GM04504 (cell line): ENCODE measurements at regions not wholly inside any gene's neighbourhood (a gene's known extent, or its start where the extent isn't known, plus 50 kb on each side); places are given as distances from the start of the nearest gene placed in this dataset.

ENCODE experiments used
- DNase-seq: peaks from one replicate; pipeline ENCODE4 v3.0.0-alpha.2; 2012; ENCODE audit warnings: low read depth

DNA sequence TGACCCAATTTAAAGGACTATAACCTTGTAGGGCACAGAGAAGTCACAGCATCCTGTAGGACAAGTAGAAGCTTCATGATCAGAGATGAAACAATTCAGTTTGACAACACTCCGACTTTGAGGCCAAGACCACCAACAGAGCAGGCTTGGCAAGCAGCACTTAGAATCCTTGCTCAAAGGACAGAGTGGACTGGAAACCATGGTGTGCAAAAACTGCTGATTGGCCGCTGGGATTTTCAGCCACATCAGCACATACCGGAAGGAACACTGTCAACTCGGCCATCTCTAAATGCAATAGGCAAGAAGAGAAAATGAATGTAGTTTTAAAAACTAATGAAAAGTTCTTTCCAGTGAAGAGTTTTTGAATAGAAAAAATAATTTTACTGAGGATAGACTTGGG lies 92.0 kb upstream of the PRMT6 start:
- no peak for DNase-seq

DNA sequence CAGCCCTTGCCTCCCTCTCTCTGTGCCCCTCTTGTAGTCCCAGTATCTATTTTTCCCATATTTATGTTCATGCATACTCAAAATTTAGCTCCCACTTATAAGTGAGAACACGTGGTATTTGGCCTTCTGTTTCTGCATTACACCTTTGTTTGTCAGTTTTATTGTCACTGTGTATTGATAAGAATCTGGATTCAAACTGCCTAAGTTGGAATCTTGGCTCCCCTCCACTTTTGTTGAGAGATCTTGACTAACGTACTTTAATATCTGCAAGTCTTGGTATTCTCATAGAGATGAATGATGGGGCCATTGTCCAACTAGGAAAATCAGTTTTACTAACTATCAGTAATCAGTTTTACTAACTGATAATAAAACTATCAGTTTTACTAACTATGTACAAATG lies 87.8 kb upstream of the PRMT6 start:
- no peak for DNase-seq

DNA sequence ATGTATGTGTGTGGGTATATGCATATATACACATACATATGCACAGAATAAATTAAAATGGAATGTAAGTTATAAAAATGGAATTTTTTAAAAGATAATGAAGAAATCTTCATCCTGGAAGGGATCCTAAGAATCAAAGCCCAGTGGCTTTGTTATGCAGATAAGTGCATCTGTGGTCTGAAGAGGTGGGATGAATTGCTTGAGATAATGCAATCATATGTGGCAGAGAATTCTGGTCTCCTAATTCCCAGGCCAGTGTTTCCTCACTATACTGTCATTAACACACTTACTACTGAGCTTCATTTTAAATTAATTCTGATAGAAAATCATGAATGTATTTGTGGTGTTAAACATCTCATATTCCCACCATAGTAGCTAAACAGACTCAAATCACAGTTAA lies 86.7 kb upstream of the PRMT6 start:
- DNase-seq = no peak

DNA sequence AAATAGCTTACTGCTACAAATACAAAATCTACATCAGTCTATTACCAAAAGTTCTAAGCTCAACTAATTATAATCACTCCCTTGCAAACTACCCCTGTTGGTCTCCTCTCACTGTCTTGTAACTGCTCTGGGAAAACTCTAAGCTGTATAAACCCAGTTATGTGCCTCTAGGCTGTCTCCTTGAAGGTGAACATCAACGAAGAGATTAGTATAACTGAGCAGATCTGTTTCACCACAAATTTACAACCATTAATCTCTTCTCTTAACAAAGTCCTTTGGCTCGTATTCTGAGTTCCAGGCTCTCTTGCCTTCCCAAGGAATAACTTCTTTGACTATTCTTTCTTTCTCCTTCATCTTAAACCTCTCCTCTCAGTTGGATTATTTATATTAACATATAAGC lies 84.4 kb upstream of the PRMT6 start:
- no peak for DNase-seq

DNA sequence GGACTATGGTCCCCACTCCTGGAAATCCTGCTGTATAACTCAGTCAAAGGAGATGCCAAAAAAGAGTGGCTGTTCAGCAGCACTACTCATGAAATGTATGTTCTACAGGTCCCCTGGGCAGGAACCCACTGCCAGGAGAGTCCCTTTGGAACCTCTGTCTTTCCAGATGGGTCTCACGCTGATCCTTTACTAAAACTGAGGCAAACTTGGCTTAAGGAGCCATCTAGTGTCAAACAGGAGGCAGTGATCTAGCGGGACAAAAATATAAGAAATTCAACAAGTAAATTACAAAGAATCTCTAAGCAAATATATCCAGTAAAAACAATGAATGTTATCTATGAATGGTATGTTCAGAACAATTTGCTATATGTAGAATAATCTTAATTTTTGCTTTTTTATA lies 80.5 kb upstream of the PRMT6 start:
- no peak for DNase-seq

DNA sequence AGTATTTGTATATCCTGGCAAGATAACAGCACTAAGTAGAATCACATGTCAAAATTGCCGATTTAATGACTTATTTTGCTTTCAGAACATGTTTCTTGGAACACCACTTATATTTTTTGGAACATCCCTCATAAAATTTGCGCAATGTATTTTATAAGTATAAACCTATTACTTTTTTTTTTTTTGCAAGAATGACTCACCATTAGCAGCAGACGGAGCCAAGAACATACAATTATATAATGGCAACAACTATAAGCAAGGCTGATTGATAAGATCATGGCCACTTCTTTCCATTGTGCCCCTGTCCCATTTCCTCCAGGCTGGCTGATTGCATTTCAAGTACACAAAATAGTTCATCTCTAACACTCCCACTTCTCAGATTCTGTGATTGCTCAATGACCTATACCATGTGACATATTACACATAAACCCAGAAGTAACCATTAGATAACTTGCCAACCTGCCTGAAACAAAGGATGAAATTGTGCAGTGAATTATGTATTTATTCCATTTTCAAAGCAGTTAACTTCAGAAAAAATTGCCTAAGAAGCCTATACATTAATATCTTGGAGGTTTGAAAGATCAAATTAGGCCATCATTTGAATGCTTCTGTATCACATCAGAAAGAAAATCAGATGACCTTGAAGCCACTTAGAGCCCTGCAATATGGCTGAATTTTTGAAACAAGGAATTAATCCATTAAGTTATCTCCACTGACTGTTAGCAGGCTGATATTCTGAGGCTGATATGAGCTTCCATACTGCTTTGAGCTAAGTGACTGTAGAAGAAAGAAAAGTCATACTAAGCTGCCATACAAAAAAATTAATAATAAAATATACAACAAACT lies 77.8 kb upstream of the PRMT6 start:
- peak; percentile 10 for DNase-seq

DNA sequence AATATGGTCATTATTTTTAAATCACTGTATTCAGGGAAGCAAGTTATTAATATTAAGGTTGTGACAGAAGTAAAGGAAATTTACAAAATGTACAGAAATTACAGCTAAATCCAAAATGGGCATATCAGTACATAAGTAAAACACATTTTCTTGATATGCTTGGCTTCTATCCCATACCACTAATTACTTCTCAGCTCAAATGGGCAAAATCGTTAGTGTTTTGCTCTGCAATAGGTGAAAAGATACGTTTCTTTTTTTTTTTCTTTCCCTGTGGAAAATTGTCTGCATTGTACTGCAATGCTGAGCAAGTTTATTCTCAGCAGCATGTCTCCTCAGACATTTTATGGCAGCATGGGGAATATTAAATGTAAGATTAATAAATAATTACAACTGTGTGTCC lies 77.1 kb upstream of the PRMT6 start:
- DNase-seq = no peak

DNA sequence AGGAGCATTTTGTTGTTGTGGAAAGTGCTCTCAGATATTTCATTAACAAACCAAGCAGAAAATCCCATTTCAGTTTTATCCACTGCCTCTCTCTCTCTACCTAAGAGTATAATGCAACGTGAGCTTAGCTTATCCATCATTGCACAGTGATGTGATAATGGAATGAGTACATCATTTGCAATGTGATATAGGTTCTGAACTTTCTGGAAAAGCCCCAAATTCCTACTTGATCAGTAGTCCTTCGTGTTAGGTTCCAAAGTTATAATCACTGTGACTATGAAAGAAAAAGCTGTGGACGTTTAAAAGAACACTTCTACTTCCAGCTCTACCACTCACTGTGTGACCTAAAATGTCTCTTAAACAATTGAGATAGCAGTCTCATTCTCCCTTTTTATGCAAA lies 76.4 kb upstream of the PRMT6 start:
- no peak for DNase-seq

DNA sequence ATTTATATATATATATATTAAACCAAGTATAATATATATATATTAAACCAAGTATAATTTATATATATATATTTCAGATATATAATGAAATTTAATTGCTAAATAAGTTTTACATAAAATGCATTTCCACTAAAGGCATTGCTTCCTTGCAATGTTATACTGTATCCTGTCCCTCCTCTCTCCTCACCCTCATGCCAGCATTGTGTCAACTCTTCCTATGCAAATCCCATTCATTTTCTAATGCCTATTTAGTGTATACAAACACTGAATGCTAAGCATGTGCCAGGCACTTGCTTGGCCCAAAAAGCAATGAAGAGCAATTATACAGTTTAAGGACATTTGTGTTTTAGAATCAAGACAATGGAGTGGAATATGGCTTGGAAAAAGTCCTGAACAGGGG lies 71.7 kb upstream of the PRMT6 start:
- DNase-seq = no peak

DNA sequence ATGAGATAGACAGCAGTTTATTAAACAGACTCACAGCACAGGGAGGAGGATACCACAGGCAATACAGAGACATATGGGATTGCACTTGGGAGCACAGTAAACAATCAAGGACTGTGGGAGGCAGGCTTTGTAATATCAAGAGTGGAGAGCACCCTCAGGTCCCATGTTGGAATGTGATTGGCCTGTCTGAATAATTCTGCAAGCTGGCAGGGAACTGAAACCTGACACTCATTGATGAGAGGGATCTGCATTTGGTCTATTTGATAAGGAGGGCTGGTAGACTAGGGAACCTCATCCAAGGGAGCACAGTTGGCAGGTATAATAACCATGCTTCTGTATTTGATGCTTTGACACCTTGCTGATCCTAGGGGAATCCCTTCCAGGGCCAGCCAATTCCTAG lies 69.9 kb upstream of the PRMT6 start:
- no peak for DNase-seq

DNA sequence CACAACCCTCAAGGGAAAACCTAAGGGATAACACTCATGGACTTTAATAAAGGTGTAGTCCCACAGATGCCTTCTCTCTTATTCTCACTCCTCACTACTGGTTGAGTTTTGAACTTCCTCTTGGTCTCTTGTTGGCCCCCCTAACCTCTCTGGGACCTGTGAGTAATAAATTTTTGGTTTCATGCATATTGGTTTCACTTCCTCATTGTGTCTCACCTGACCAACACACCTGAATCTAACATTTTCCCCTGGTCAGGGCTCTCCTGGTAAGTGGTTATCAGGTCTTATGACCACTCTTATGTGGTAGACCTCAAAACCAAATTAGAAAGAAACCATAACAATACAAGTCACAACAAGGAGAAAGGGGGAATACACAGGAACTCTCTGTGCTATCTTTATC lies 60.5 kb upstream of the PRMT6 start:
- no peak for DNase-seq

DNA sequence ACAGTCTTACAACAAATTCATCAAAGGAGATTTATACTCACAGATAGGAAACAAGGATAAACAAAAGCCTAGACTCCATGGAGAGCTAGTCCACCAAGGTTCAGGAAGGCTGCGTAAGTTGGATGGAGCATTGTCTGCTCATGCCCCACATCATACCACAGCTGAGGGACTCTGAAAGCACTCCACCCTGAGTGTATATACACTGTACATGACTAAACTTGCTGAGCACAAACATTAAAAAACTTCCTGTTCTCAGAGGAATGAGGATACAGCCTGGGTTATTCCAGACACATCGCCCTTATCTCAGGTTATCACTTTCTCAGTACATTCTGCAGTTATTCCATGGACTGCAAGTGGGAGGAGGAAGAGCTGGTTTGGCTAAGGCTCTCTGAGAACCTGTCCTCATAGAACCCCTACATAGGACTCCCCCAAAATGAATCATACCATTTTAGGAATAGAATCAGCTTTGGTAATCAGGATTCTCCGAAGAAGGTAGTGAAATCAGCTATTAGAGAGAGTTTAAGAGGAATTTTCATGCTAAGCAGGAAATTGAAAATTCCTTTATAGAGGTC lies 58.0 kb upstream of the PRMT6 start:
- no peak for DNase-seq

DNA sequence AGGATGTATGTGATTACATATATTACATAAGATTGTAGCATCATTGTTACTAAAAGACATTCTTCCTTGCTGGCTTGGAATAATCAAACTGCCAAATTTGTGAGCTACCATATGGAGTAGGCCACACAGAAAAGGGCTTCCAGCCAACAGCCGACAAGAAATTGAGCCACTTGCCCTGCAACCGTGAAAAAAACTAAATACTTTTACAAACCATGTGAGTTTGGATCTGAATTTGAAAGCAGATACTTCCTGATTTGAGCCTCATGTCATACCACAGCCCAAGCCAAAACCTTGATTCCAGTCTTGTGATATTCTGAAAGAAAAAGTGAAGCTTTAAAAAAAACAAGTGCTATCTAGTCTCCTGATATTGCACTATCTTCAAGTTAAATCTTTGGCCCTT lies 55.6 kb upstream of the PRMT6 start:
- DNase-seq = no peak

DNA sequence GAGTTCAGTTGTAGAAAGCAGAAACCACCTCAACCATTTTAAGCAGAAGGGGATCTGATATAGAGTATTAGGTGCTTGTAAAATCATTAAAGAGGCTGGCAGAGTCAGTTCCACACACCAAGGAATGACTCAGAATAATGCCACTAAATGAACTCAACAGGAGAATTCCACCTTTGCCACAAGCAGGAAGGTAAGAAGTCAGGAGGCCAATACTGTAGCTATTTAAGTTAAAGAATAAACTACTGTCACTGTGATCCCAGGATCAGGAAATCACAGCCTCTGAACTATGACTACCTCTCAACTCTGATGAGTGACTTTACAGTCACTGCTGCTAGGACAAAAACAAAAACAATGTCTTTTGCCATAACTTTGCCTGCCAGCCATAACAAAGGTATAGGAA lies 52.5 kb upstream of the PRMT6 start:
- no peak for DNase-seq

DNA sequence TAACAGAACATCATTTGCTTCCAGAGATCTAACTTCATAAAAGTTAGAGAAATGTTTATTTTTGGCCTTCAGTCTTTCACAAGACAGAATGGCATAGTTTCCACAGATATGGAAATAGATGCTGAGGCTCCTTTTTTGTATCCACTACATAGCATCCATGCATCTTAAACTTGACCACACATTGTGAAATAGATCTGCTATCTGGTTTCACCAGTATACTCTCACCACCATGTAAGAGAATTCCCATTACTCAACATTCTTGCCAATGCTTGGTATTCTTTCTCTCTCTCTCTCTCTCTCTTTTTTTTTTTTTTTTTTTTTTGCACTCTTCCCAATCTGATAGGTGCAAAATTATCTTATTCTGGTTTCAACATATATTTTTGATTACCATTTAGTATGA lies 52.1 kb upstream of the PRMT6 start:
- DNase-seq = no peak
